PC-3 (cell line): ENCODE measurements at regions not wholly inside any gene's neighbourhood (a gene's known extent, or its start where the extent isn't known, plus 50 kb on each side); places are given as distances from the start of the nearest gene placed in this dataset.
"Not testable (repeated sequence)": the region's sequence is repeated elsewhere in the genome, so short reads cannot be mapped to it uniquely, and the experiment has no call there.

ENCODE experiments used
- ATAC-seq: fragments of 200-7000 bp; cut with Tn5 transposase; 2 replicates; pipeline ENCODE4 v1.9.1; 2020; ENCODE audit warnings: mild to moderate bottlenecking, moderate library complexity
- BruUV-seq: library from RNA; stranded (reverse); fragments of 400-500 nt; replicated peaks from 2 replicates; lab custom pipeline; 2021; lab: Mats Ljungman, UMichigan
- CTCF ChIA-PET: fragments of 300-600 bp; sonication (Branson Sonifier 250); formaldehyde crosslinking; loops from one replicate; lab custom pipeline; 2022; ENCODE audit warnings: antibody characterized with exemption; lab: Charles Lee
- POLR2A ChIA-PET: fragments of 300-600 bp; sonication (Branson Sonifier 250); formaldehyde crosslinking; loops from one replicate; lab custom pipeline; 2022; ENCODE audit warnings: antibody characterized with exemption; ENCODE audit not compliant: unreplicated experiment; lab: Charles Lee
- DNase-seq: peaks from one replicate; pipeline ENCODE4 v3.0.0-alpha.2; 2015
- H2AFZ ChIP-seq: fragments of 300-600 bp; sonication (generic); 2 replicates; pipeline ENCODE4 v1.6.0; 2016; ENCODE audit warnings: antibody characterized with exemption, low read length
- H3F3A ChIP-seq: fragments of 300-600 bp; sonication (generic); one replicate; pipeline ENCODE4 v1.6.0; 2017; ENCODE audit warnings: antibody characterized with exemption, low read length, control low read depth, mild to moderate bottlenecking; ENCODE audit not compliant: unreplicated experiment
- H3K27ac ChIP-seq: fragments of 300-600 bp; sonication (generic); 2 replicates; pipeline ENCODE4 v1.5.1; 2016; ENCODE audit warnings: mild to moderate bottlenecking, low read length
- H3K27me3 ChIP-seq: fragments of 300-600 bp; sonication (generic); 2 replicates; pipeline ENCODE4 v1.6.1; 2016; ENCODE audit warnings: low read length, mixed read lengths
- H3K36me3 ChIP-seq: fragments of 300-600 bp; sonication (generic); 2 replicates; pipeline ENCODE4 v1.6.1; 2016; ENCODE audit warnings: low read depth, mixed run types, low read length, mixed read lengths
- H3K4me1 ChIP-seq: fragments of 300-600 bp; sonication (generic); 2 replicates; pipeline ENCODE4 v1.5.1; 2016; ENCODE audit warnings: low read length; ENCODE audit not compliant: insufficient read depth
- H3K4me2 ChIP-seq: fragments of 300-600 bp; sonication (generic); 2 replicates; pipeline ENCODE4 v1.6.0; 2016; ENCODE audit warnings: low read length
- H3K4me3 ChIP-seq: fragments of 300-600 bp; sonication (generic); 2 replicates; pipeline ENCODE4 v1.5.1; 2016; ENCODE audit warnings: mild to moderate bottlenecking, low read length, mixed read lengths
- H3K79me2 ChIP-seq: fragments of 300-600 bp; sonication (generic); 2 replicates; pipeline ENCODE4 v1.6.1; 2017; ENCODE audit warnings: low read length, mixed read lengths
- H3K9ac ChIP-seq: fragments of 300-600 bp; sonication (generic); 2 replicates; pipeline ENCODE4 v1.6.0; 2016; ENCODE audit warnings: mild to moderate bottlenecking, low read length
- H3K9me2 ChIP-seq: fragments of 300-600 bp; sonication (generic); replicated peaks from 2 replicates; pipeline ENCODE4 v1.6.1; 2016; ENCODE audit warnings: mixed run types, low read length, mixed read lengths
- H3K9me3 ChIP-seq: fragments of 300-600 bp; sonication (generic); 2 replicates; pipeline ENCODE4 v1.6.1; 2016; ENCODE audit warnings: low read length, mixed read lengths
- H4K20me1 ChIP-seq: fragments of 300-600 bp; sonication (generic); 2 replicates; pipeline ENCODE4 v1.6.1; 2016; ENCODE audit warnings: low read length, mixed read lengths
- EZH2 ChIP-seq: fragments of 300-600 bp; sonication (generic); IDR thresholded peaks from one replicate; pipeline ENCODE4 v1.6.1; 2017; ENCODE audit warnings: antibody characterized with exemption, mild to moderate bottlenecking, low read length; ENCODE audit not compliant: unreplicated experiment
- EZH2phosphoT487 ChIP-seq: fragments of 300-600 bp; sonication (generic); IDR thresholded peaks from 2 replicates; pipeline ENCODE4 v1.6.1; 2018; ENCODE audit warnings: mild to moderate bottlenecking, antibody characterized with exemption, low read length, borderline replicate concordance
- intact Hi-C: fragments of 100-400 bp; cut with micrococcal nuclease; formaldehyde crosslinking; loops from 2 replicates; pipeline ENCODE4 v1.9.0; 2023
- TF ChIP-seq, protein P1 (sequence below): fragments of 300-600 bp; sonication (generic); conservative IDR thresholded peaks from 2 replicates; pipeline ENCODE4 v1.5.1; 2017; ENCODE audit warnings: antibody characterized with exemption, low read depth, mild to moderate bottlenecking, low read length

DNA sequence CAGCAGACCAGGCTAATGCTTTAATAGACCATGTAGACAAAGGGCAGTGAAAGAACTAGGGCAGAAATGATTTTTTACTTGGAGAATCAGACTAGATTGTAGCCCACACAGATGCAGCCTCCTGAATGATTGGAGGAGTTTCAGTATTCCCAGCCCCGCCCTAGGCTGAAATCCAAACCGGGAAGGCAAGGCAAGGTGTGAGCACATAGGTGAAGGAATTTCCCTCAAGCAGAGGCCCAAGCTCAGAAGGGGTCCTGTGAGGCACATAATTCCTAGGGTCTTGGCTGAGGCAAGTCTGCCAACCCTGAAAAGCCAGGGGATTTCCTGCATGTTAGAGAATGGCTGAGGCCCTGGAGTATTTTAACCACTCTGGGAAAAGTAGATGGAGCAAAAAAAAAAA, 56.4 kb upstream of the PAK3 start:
- H3K9me2 ChIP-seq = no peaks in the 10 kb centered on the region
- TF ChIP-seq, protein P1, sequence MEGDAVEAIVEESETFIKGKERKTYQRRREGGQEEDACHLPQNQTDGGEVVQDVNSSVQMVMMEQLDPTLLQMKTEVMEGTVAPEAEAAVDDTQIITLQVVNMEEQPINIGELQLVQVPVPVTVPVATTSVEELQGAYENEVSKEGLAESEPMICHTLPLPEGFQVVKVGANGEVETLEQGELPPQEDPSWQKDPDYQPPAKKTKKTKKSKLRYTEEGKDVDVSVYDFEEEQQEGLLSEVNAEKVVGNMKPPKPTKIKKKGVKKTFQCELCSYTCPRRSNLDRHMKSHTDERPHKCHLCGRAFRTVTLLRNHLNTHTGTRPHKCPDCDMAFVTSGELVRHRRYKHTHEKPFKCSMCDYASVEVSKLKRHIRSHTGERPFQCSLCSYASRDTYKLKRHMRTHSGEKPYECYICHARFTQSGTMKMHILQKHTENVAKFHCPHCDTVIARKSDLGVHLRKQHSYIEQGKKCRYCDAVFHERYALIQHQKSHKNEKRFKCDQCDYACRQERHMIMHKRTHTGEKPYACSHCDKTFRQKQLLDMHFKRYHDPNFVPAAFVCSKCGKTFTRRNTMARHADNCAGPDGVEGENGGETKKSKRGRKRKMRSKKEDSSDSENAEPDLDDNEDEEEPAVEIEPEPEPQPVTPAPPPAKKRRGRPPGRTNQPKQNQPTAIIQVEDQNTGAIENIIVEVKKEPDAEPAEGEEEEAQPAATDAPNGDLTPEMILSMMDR = no peak
- H2AFZ ChIP-seq = 0 out of 2 replicates have a peak overlapping the region, but pooled peaks have one; percentile 25
- no peaks in the 10 kb centered on the region for H3F3A ChIP-seq
- no peaks in the 10 kb centered on the region for H4K20me1 ChIP-seq
- CTCF ChIA-PET = no interaction called here
- intact Hi-C loops = loop anchor here (5.0 kb wide), 1 partner anchor 47 kb away; no protein-coding TSS in a partner anchor
- H3K9me3 ChIP-seq = no peaks in the 10 kb centered on the region
- no peaks in the 10 kb centered on the region for H3K36me3 ChIP-seq
- peak overlapping the region; percentile 97 for H3K9ac ChIP-seq
- no TSS peak for BruUV-seq
- H3K4me2 ChIP-seq = peak overlapping the region; percentile 87
- peak; percentile 28 for DNase-seq
- H3K27ac ChIP-seq = peak overlapping the region; percentile 100
- peaks cover 31% of the 10 kb centered on the region for H3K4me1 ChIP-seq
- ATAC-seq = no peak
- H3K79me2 ChIP-seq = no peaks in the 10 kb centered on the region
- H3K4me3 ChIP-seq = peak overlapping the region; percentile 29; the same call in 1 of the 2 replicates
- POLR2A ChIA-PET = interaction anchor here (1.5 kb wide), 1 partner anchor 57 kb away, joined by 4 read pairs; the partner anchor contains the start of gene PAK3
- no peaks in the 10 kb centered on the region for H3K27me3 ChIP-seq

DNA sequence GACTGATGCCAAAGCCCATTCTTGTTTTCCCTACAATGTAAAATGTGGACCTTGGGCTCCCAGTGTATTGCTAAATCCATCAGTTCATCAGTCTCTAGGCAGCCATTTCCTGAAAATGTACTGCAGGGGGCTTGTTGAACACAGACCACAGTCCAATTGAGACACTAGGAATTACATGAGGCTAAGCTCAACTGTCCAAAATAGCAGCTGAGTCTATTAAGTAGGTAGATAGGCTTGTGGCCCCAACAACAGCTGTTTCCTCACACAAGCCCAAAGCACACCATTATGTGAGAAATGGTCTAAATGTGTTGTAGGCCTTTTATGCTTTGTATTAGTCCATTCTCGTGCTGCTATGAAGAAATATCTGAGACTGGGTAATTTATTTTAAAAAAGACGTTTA, 60.0 kb upstream of the PAK3 start:
- no TSS peak for BruUV-seq
- CTCF ChIA-PET = no interaction called here
- intact Hi-C loops = loop anchor here (5.0 kb wide), 1 partner anchor 44 kb away; no protein-coding TSS in a partner anchor

GRCh38 chrX:111035256-111035655, 60.7 kb upstream of the PAK3 start:
- Histone ChIP-seq H3K4me2 (no peak overlapping the region), H3K9ac (no peak overlapping the region), H4K20me1 (no peaks in the 10 kb centered on the region), H3K9me2 (no peaks in the 10 kb centered on the region), H3K36me3 (no peaks in the 10 kb centered on the region), H3K79me2 (no peaks in the 10 kb centered on the region), H3K27ac (no peak overlapping the region), H2AFZ (no peak overlapping the region), H3F3A (no peaks in the 10 kb centered on the region), H3K4me1 (peaks cover 20% of the 10 kb centered on the region), H3K4me3 (no peak overlapping the region), H3K9me3 (no peaks in the 10 kb centered on the region), H3K27me3 (no peaks in the 10 kb centered on the region)
- ChIA-PET POLR2A (no interaction called here), CTCF (no interaction called here)
- no peak for ATAC-seq
- intact Hi-C loops = loop anchor here (5.0 kb wide), 1 partner anchor 43 kb away; no protein-coding TSS in a partner anchor
- TF ChIP-seq EZH2 = no peak
- no peak for TF ChIP-seq EZH2phosphoT487
- TF ChIP-seq, protein P1 = no peak
- no TSS peak for BruUV-seq
- DNase-seq = no peak

More for the DNA sequence above, 60.0 kb upstream of the PAK3 start:
- no peak overlapping the region for H3K4me2 ChIP-seq
- ATAC-seq (no peak), DNase-seq (no peak)
- H4K20me1 ChIP-seq = no peaks in the 10 kb centered on the region
- POLR2A ChIA-PET = no interaction called here
- H3K9me3 ChIP-seq = no peaks in the 10 kb centered on the region
- no peak overlapping the region for H3K4me3 ChIP-seq
- TF ChIP-seq, protein P1 = no peak
- TF ChIP-seq EZH2 = no peak
- TF ChIP-seq EZH2phosphoT487 = no peak
- no peaks in the 10 kb centered on the region for H3K27me3 ChIP-seq
- no peak overlapping the region for H3K27ac ChIP-seq
- peaks cover 23% of the 10 kb centered on the region for H3K4me1 ChIP-seq
- H3K9ac ChIP-seq = no peak overlapping the region
- H3K9me2 ChIP-seq = no peaks in the 10 kb centered on the region
- no peaks in the 10 kb centered on the region for H3F3A ChIP-seq
- H3K79me2 ChIP-seq = no peaks in the 10 kb centered on the region
- no peaks in the 10 kb centered on the region for H3K36me3 ChIP-seq
- no peak overlapping the region for H2AFZ ChIP-seq

DNA sequence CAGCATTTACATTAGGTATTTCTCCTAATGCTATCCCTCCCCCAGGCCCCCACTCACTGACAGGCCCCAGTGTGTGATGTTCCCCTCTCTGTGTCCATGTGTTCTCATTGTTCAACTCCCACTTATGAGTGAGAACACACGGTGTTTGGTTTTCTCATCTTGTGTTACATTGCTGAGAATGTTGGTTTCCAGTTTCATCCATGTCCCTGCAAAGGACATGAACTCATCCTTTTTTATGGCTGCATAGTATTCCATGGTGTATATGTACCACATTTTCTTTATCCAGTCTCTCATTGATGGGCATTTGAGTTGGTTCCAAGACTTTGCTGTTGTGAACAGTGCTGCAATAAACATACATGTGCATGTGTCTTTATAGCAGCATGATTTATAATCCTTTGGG, 73.0 kb upstream of the PAK3 start:
- H3K27ac ChIP-seq, ATAC-seq, H3F3A ChIP-seq, H3K9me3 ChIP-seq, H3K27me3 ChIP-seq, H4K20me1 ChIP-seq, H3K36me3 ChIP-seq, H3K9me2 ChIP-seq, H2AFZ ChIP-seq, BruUV-seq, H3K9ac ChIP-seq, H3K4me3 ChIP-seq, CTCF ChIA-PET, DNase-seq, POLR2A ChIA-PET, H3K4me2 ChIP-seq, intact Hi-C loops, H3K79me2 ChIP-seq, H3K4me1 ChIP-seq: not testable (repeated sequence)
